ENCODE measurements at regions not wholly inside any gene's neighbourhood (a gene's known extent, or its start where the extent isn't known, plus 50 kb on each side); places are given as distances from the start of the nearest gene placed in this dataset.

GRCh38 chr20:59519707-59520014 is 84.7 kb upstream of the PHACTR3 start:
- Histone ChIP-seq H3K4me2 (ENCODE audit: low read depth, low read length, poor library complexity, severe bottlenecking) (no peak overlapping the region), H3K9ac (ENCODE audit: low read length) (no peak overlapping the region), H3K27ac (ENCODE audit: low read depth, low read length) (no peak overlapping the region), H3K9me2 (replicated peaks; ENCODE audit: insufficient read depth, low read length) (no peaks in the 10 kb centered on the region), H3K4me3 (ENCODE audit: insufficient read depth, low read length, poor library complexity, severe bottlenecking) (no peak overlapping the region), H3F3A (ENCODE audit: insufficient read depth) (no peaks in the 10 kb centered on the region), H3K36me3 (ENCODE audit: low read length) (no peaks in the 10 kb centered on the region), H3K9me3 (ENCODE audit: insufficient read depth, low read length) (no peaks in the 10 kb centered on the region), H3K27me3 (ENCODE audit: low read length) (no peaks in the 10 kb centered on the region), H4K20me1 (ENCODE audit: low read depth, low read length) (no peaks in the 10 kb centered on the region), H2AFZ (ENCODE audit: low read depth, low read length, severe bottlenecking) (no peak overlapping the region), H3K79me2 (ENCODE audit: insufficient read depth, low read length) (no peaks in the 10 kb centered on the region)
- no peak for TF ChIP-seq CTCF (IDR thresholded peaks at IDR 0.05; ENCODE audit: insufficient read depth, low read length, poor library complexity, severe bottlenecking)
- TF ChIP-seq EZH2phosphoT487 (conservative IDR thresholded peaks at IDR 0.05; ENCODE audit: low read length): no peak

DNA sequence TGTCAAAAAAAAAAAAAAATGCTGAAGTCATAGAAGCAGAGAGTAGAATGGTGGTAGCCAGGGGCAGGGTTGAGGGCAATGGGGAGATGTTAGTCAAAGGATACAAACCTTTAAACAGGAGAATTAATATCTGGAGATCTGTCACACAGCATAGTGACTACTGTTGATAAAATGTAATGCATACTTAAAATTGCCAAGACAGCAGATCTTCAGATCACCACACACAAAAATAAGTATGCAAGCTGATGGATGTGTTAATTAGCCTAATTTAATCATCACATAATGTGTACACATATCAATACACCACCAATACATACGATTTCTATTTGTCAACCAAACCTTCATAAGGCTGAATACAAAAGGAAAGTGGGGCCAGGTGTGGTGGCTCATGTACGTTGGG is 83.5 kb upstream of the PHACTR3 start:
- Histone ChIP-seq H3K9me2 (replicated peaks; ENCODE audit: insufficient read depth, low read length) (no peaks in the 10 kb centered on the region), H3K9ac (ENCODE audit: low read length) (no peak overlapping the region), H3K9me3 (ENCODE audit: insufficient read depth, low read length) (no peaks in the 10 kb centered on the region), H3K36me3 (ENCODE audit: low read length) (no peaks in the 10 kb centered on the region), H3K4me3 (ENCODE audit: insufficient read depth, low read length, poor library complexity, severe bottlenecking) (no peak overlapping the region), H3K27ac (ENCODE audit: low read depth, low read length) (no peak overlapping the region), H3K4me2 (ENCODE audit: low read depth, low read length, poor library complexity, severe bottlenecking) (no peak overlapping the region), H2AFZ (ENCODE audit: low read depth, low read length, severe bottlenecking) (no peak overlapping the region), H3K27me3 (ENCODE audit: low read length) (no peaks in the 10 kb centered on the region), H4K20me1 (ENCODE audit: low read depth, low read length) (no peaks in the 10 kb centered on the region), H3F3A (ENCODE audit: insufficient read depth) (no peaks in the 10 kb centered on the region), H3K79me2 (ENCODE audit: insufficient read depth, low read length) (no peaks in the 10 kb centered on the region)
- TF ChIP-seq CTCF (IDR thresholded peaks at IDR 0.05; ENCODE audit: insufficient read depth, low read length, poor library complexity, severe bottlenecking): no peak
- no peak for TF ChIP-seq EZH2phosphoT487 (conservative IDR thresholded peaks at IDR 0.05; ENCODE audit: low read length)

- H3K36me3 ChIP-seq (ENCODE audit: low read length): no peaks in the 10 kb centered on the region
- H3K9me3 ChIP-seq (ENCODE audit: insufficient read depth, low read length): no peaks in the 10 kb centered on the region
- no peaks in the 10 kb centered on the region for H3K9me2 ChIP-seq (replicated peaks; ENCODE audit: insufficient read depth, low read length)
- no peaks in the 10 kb centered on the region for H3F3A ChIP-seq (ENCODE audit: insufficient read depth)
- H3K9ac ChIP-seq (ENCODE audit: low read length): no peak overlapping the region
- H3K27me3 ChIP-seq (ENCODE audit: low read length): no peaks in the 10 kb centered on the region
- H4K20me1 ChIP-seq (ENCODE audit: low read depth, low read length): no peaks in the 10 kb centered on the region
- H3K79me2 ChIP-seq (ENCODE audit: insufficient read depth, low read length): no peaks in the 10 kb centered on the region
- no peak overlapping the region for H3K27ac ChIP-seq (ENCODE audit: low read depth, low read length)
- no peak overlapping the region for H3K4me2 ChIP-seq (ENCODE audit: low read depth, low read length, poor library complexity, severe bottlenecking)
- peak; percentile 68 for TF ChIP-seq CTCF (IDR thresholded peaks at IDR 0.05; ENCODE audit: insufficient read depth, low read length, poor library complexity, severe bottlenecking)
- TF ChIP-seq EZH2phosphoT487 (conservative IDR thresholded peaks at IDR 0.05; ENCODE audit: low read length): no peak
- H3K4me3 ChIP-seq (ENCODE audit: insufficient read depth, low read length, poor library complexity, severe bottlenecking): no peak overlapping the region
- H2AFZ ChIP-seq (ENCODE audit: low read depth, low read length, severe bottlenecking): no peak overlapping the region
These were observed 78.7 kb upstream of the PHACTR3 start for GRCh38 chr20:59525500-59526241.

Data from SU-DHL-6 (cell line).